ENCODE measurements at regions not wholly inside any gene's neighbourhood (a gene's known extent, or its start where the extent isn't known, plus 50 kb on each side); places are given as distances from the start of the nearest gene placed in this dataset.

DNA sequence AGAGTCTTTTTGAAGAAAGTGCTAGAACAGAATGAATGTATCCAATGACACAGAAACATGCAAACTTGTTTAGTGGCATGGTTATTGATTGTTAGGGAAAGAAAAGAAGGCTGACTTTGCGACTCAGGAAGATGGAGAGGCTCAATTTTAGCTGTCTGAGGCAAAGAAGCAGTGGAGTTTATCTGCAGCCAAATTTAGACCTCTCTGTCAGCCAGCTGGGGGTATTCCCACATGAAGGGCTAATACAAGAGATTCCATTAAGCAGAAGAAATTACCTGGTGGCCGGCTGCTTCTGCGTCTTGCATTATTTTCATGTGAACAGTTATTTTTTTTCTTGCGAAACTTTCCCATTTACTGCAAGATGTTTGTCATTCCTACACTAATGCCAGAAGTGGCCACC lies 240.2 kb upstream of the NBEA start:
- WGBS, 2 experiments (ENCODE audit: insufficient coverage in 2 of 2), result 91 to 92% methylated on average over 4 of the region's 4 CpGs
- Histone ChIP-seq H3K36me3 (ENCODE audit: control insufficient read depth, insufficient read depth, low read length) (no peaks in the 10 kb centered on the region), H3K9me3 (ENCODE audit: control insufficient read depth, low read length) (no peaks in the 10 kb centered on the region), H3K27ac (ENCODE audit: low read depth, low read length, severe bottlenecking) (no peak overlapping the region), H3K4me1 (ENCODE audit: control insufficient read depth, insufficient read depth, low read length, poor library complexity, severe bottlenecking) (no peaks in the 10 kb centered on the region), H3K4me3 (ENCODE audit: extremely low read depth, insufficient read depth, low read length, poor library complexity, severe bottlenecking) (no peak overlapping the region)

DNA sequence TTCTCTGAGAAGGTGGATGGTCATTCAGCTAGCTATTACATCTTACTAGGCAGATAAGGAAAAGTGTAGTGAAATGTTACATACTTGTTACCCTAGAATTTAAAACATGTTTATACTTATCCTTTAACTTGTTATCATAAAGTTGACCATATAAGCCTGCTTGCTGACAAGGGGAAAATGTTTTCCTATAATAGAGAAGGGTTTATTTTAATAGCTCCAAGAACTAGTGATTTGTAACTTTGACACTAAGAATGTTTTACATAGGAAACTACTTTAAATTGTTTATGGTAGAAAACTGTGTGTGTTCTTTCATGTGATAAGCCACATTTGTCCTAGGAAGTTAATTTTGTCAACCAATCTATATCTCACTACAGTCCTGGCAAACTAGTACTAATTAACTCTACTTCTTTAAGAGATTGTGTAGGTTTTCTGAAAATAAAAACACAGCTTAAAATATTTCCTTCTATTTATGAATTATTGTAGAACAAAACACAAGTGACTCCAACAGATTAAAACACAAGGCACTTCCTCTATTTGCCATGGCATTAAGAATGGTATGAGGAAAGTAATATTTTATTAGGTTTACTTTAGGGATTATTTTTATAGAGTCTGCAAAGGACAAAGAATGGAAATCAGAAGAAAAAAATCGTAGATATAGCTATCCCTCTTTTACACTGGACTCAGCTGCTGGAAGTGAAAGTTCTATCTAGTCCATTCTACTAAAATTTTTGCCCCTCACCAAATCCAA lies 233.3 kb upstream of the NBEA start:
- H3K4me1 ChIP-seq (ENCODE audit: control insufficient read depth, insufficient read depth, low read length, poor library complexity, severe bottlenecking), result no peaks in the 10 kb centered on the region

DNA sequence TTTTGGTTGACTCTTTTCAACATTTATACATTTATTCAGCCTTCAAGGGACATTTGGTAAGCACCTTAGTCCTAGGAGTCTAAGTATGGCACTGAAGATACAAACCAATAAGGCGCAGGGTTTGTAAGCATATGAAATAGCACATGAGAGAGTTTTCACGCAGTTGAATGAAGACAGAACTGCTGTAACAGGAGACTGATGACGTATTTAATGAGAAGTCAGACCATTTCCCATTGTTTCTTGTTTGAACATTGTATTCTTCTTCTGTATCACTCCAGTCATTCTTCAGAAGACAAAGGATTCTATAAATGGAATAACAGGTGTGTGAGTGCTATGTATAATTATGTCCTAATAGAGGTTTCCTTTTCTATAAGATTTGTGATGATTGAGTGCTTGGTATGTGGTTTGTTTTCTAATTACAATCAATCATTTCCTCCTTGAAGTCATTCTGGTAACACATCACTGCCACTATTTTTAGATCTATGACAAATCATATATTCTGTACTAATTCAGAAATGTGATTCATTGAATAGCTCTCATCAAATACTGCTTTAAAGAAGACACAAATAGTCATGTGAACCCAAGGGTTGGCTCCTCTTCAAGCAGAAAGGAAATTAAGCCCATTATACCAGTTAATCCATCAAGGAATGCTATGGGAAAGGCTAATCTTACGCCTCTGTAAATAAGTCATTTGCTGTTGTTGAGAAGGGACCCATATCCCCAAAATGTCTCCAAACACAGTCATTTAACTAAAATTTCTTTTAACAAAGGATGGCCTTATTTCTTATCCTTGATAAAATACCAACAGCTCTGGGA lies 222.8 kb upstream of the NBEA start:
- Histone ChIP-seq H3K27ac (ENCODE audit: low read depth, low read length, severe bottlenecking) (no peak overlapping the region), H3K4me3 (ENCODE audit: extremely low read depth, insufficient read depth, low read length, poor library complexity, severe bottlenecking) (no peak overlapping the region)

More for the DNA sequence above, 233.3 kb upstream of the NBEA start:
- no peak overlapping the region for H3K27ac ChIP-seq (ENCODE audit: low read depth, low read length, severe bottlenecking)
- no peak overlapping the region for H3K4me3 ChIP-seq (ENCODE audit: extremely low read depth, insufficient read depth, low read length, poor library complexity, severe bottlenecking)
- WGBS, 2 experiments (ENCODE audit: insufficient coverage in 2 of 2), result 80% methylated on average over 1 of the region's 1 CpG; no CpG with 5 or more reads in 1 of the 2 experiments
- H3K36me3 ChIP-seq (ENCODE audit: control insufficient read depth, insufficient read depth, low read length), result no peaks in the 10 kb centered on the region
- H3K9me3 ChIP-seq (ENCODE audit: control insufficient read depth, low read length), result no peaks in the 10 kb centered on the region

DNA sequence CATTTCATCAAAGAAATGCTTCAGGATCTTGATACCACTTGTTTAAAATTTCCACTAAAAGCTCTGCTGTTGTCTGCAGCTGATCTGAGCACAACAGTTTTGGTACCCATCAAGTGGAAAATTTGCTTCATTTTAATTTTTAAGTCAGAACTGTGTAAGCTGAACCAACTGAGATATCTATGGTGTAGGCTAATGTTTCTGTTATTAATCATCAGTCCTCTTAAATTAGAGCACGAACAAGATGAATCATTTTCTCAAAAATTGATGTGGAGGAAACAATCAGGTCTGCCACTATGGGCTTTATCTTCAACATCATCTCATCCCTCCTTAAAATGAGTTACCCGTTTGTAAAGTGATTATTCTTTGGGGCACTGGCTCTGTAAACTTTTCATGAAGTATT lies 221.5 kb upstream of the NBEA start:
- H3K4me3 ChIP-seq (ENCODE audit: extremely low read depth, insufficient read depth, low read length, poor library complexity, severe bottlenecking), result no peak overlapping the region
- no CpG with 5 or more reads among the region's 2 CpGs for WGBS, 2 experiments (ENCODE audit: insufficient coverage in 2 of 2)
- H3K9me3 ChIP-seq (ENCODE audit: control insufficient read depth, low read length), result no peaks in the 10 kb centered on the region
- no peaks in the 10 kb centered on the region for H3K4me1 ChIP-seq (ENCODE audit: control insufficient read depth, insufficient read depth, low read length, poor library complexity, severe bottlenecking)
- H3K27ac ChIP-seq (ENCODE audit: low read depth, low read length, severe bottlenecking), result no peak overlapping the region
- H3K36me3 ChIP-seq (ENCODE audit: control insufficient read depth, insufficient read depth, low read length), result no peaks in the 10 kb centered on the region

More for the DNA sequence above, 222.8 kb upstream of the NBEA start:
- Histone ChIP-seq H3K36me3 (ENCODE audit: control insufficient read depth, insufficient read depth, low read length) (no peaks in the 10 kb centered on the region), H3K4me1 (ENCODE audit: control insufficient read depth, insufficient read depth, low read length, poor library complexity, severe bottlenecking) (no peaks in the 10 kb centered on the region), H3K9me3 (ENCODE audit: control insufficient read depth, low read length) (no peaks in the 10 kb centered on the region)
- 80 to 91% methylated on average over 2 of the region's 4 CpGs for WGBS, 2 experiments (ENCODE audit: insufficient coverage in 2 of 2)

DNA sequence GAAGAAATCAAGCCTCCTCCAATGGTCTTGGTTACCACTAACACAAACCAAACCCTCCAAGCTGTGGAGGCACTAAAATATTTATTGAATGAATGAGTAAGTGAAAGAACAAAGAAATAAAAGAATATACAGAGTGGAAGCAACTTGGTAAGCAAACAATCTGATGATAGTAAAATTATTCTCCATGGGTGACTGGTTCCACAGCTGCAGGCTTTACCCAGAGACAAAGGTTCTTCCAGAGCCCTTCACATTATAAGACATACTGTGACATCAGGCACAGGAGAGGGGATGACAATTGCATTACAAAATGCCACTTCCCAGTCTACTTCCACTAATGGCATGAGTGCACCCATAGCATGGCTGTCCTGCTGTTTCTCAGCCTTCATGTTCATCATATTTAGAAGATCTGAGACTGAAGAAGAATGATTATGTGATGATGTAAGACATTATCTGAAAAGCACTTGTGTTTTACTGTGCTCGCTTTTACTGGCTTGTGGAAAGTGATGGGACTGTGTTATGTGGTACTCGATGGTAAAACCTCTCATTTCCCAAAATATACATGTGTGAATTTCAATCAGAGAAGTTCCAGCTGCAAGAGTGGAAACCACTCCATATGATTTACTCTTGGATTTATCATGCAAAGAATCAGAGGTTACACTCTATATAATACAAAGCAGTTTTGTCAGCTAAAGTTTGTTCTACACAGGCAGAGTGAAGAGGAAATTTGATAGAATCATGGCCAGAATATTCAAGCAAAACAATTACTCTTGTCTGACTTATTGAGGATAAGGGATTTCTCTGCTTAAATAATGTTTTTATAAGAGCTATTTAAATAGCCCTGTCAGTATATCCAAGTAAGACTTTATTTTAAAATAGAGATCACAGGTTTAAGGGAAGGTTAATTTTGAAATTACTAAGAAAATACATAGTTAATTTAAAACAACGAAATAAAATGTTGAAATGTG lies 220.2 kb upstream of the NBEA start:
- Histone ChIP-seq H3K27ac (ENCODE audit: low read depth, low read length, severe bottlenecking) (no peak overlapping the region), H3K36me3 (ENCODE audit: control insufficient read depth, insufficient read depth, low read length) (no peaks in the 10 kb centered on the region), H3K4me3 (ENCODE audit: extremely low read depth, insufficient read depth, low read length, poor library complexity, severe bottlenecking) (no peak overlapping the region), H3K9me3 (ENCODE audit: control insufficient read depth, low read length) (no peaks in the 10 kb centered on the region), H3K4me1 (ENCODE audit: control insufficient read depth, insufficient read depth, low read length, poor library complexity, severe bottlenecking) (no peaks in the 10 kb centered on the region)
- WGBS, 2 experiments (ENCODE audit: insufficient coverage in 2 of 2), result no CpG with 5 or more reads among the region's 3 CpGs

DNA sequence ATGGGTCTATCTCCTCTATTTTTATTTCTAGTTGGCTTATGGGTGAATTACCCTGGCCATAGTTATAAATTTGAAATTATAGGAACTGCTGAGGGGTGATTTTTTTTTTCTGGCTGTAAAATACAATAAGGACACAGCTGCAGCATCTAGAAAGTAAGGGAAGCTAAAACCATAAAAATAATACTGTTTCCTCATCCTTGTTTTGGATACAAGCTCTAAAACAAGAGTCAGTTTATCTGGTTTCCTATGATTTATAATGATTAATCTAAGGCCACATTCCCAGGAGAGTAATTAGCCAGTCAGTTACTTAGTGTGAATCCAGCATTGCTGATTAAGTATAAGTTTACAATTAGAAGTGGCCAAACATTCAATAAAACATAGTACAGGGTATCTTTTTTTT lies 219.1 kb upstream of the NBEA start:
- Histone ChIP-seq H3K27ac (ENCODE audit: low read depth, low read length, severe bottlenecking) (no peak overlapping the region), H3K36me3 (ENCODE audit: control insufficient read depth, insufficient read depth, low read length) (no peaks in the 10 kb centered on the region), H3K4me3 (ENCODE audit: extremely low read depth, insufficient read depth, low read length, poor library complexity, severe bottlenecking) (no peak overlapping the region), H3K4me1 (ENCODE audit: control insufficient read depth, insufficient read depth, low read length, poor library complexity, severe bottlenecking) (no peaks in the 10 kb centered on the region), H3K9me3 (ENCODE audit: control insufficient read depth, low read length) (no peaks in the 10 kb centered on the region)

DNA sequence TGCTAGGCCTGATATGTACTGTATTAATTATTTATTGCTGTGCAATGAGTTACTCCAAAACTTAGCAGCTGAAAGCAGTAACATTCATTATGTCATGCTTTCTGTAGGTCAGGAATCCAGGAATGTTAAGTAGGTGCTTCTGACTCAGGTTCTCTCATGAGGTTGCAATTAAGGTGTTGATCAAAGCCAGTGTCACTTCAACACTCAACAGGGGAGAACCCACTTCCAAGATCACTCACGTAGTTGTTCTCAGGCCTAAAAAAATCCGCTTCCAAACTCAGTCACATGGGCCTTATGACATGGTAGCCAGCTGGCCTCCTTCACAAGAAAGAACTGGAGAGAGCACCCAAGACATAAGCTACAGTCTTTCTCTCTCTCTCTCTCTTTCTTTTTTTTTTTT lies 211.1 kb upstream of the NBEA start:
- H3K4me1 ChIP-seq (ENCODE audit: control insufficient read depth, insufficient read depth, low read length, poor library complexity, severe bottlenecking), result no peaks in the 10 kb centered on the region
- no peak overlapping the region for H3K4me3 ChIP-seq (ENCODE audit: extremely low read depth, insufficient read depth, low read length, poor library complexity, severe bottlenecking)
- no peak overlapping the region for H3K27ac ChIP-seq (ENCODE audit: low read depth, low read length, severe bottlenecking)
- no peaks in the 10 kb centered on the region for H3K9me3 ChIP-seq (ENCODE audit: control insufficient read depth, low read length)
- H3K36me3 ChIP-seq (ENCODE audit: control insufficient read depth, insufficient read depth, low read length), result no peaks in the 10 kb centered on the region
- 79 to 81% methylated on average over 2 of the region's 2 CpGs for WGBS, 2 experiments (ENCODE audit: insufficient coverage in 2 of 2)

DNA sequence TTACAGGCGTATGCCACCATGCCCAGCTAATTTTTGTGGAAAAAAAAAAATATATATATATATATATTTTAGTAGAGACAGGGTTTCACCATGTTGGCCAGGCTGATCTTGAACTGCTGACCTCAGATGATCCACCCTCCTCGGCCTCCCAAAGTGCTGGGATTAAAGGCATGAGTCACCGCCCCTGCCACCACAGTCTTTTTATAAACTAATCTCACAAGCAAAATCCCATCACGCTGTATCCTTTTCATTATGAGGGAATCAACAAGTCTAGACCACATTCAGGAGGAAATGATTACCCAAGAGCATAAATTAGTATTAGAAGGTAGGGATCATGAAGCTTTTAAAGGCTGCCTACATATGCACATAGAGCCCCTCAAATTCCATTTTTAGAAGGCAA lies 210.6 kb upstream of the NBEA start:
- H3K9me3 ChIP-seq (ENCODE audit: control insufficient read depth, low read length), result no peaks in the 10 kb centered on the region
- H3K27ac ChIP-seq (ENCODE audit: low read depth, low read length, severe bottlenecking), result no peak overlapping the region
- WGBS, 2 experiments (ENCODE audit: insufficient coverage in 2 of 2), result 92 to 95% methylated on average over 2 of the region's 4 CpGs
- no peaks in the 10 kb centered on the region for H3K36me3 ChIP-seq (ENCODE audit: control insufficient read depth, insufficient read depth, low read length)
- no peaks in the 10 kb centered on the region for H3K4me1 ChIP-seq (ENCODE audit: control insufficient read depth, insufficient read depth, low read length, poor library complexity, severe bottlenecking)
- H3K4me3 ChIP-seq (ENCODE audit: extremely low read depth, insufficient read depth, low read length, poor library complexity, severe bottlenecking), result no peak overlapping the region

DNA sequence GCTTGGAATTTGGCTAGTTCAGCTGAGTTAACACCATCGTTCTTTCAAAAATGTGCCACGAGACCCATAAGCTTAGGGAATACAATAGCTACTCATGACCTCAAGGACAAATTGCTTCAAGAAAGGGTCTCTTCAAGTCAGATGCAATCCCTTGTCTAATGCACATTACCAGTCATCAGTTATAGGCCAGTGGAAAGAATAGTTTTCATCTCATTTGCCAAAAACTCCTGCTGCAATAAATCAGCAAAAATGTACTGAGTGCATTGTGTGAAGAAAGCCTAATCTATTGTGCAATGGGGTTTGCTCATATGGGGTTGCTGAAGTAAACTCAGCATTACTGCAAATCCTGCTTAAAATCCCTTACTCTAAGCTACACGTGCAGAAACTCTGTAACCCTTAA lies 208.3 kb upstream of the NBEA start:
- Histone ChIP-seq H3K27ac (ENCODE audit: low read depth, low read length, severe bottlenecking) (no peak overlapping the region), H3K9me3 (ENCODE audit: control insufficient read depth, low read length) (no peaks in the 10 kb centered on the region), H3K36me3 (ENCODE audit: control insufficient read depth, insufficient read depth, low read length) (no peaks in the 10 kb centered on the region), H3K4me1 (ENCODE audit: control insufficient read depth, insufficient read depth, low read length, poor library complexity, severe bottlenecking) (no peaks in the 10 kb centered on the region), H3K4me3 (ENCODE audit: extremely low read depth, insufficient read depth, low read length, poor library complexity, severe bottlenecking) (no peak overlapping the region)
- WGBS, 2 experiments (ENCODE audit: insufficient coverage in 2 of 2), result 78 to 90% methylated on average over 3 of the region's 3 CpGs

DNA sequence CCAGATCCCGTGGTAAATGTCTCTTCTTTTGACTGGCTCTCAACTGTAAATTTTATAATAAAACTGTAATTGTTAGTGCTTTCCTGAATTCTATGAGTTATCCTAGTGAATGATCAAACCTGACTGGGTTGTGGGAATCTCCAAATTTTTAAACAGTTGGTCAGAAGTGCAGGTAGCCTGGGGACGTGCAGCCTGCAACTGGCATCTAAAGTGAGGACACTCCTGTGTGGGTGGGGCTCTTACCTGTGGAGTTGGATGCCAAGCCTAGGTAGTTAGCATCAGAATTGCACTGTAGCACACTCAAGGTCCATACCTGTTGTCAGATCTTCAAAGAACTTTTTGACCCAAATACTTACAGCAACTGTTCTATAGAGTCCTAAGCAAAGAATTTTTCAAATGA lies 207.1 kb upstream of the NBEA start:
- no peaks in the 10 kb centered on the region for H3K36me3 ChIP-seq (ENCODE audit: control insufficient read depth, insufficient read depth, low read length)
- 64 to 80% methylated on average over 1 of the region's 2 CpGs for WGBS, 2 experiments (ENCODE audit: insufficient coverage in 2 of 2)
- no peak overlapping the region for H3K4me3 ChIP-seq (ENCODE audit: extremely low read depth, insufficient read depth, low read length, poor library complexity, severe bottlenecking)
- no peak overlapping the region for H3K27ac ChIP-seq (ENCODE audit: low read depth, low read length, severe bottlenecking)
- no peaks in the 10 kb centered on the region for H3K4me1 ChIP-seq (ENCODE audit: control insufficient read depth, insufficient read depth, low read length, poor library complexity, severe bottlenecking)
- no peaks in the 10 kb centered on the region for H3K9me3 ChIP-seq (ENCODE audit: control insufficient read depth, low read length)
